ENCODE measurements at regions not wholly inside any gene's neighbourhood (a gene's known extent, or its start where the extent isn't known, plus 50 kb on each side); places are given as distances from the start of the nearest gene placed in this dataset.

- H3K4me3 ChIP-seq (ENCODE audit: low read depth, low read length), result no peak overlapping the region
- no peak for DNase-seq (ENCODE audit: low read depth)
- TF ChIP-seq CTCF (conservative IDR thresholded peaks at IDR 0.05; ENCODE audit: low read depth, low read length), result no peak
Measured at GRCh38 chr4:170256807-170257206, 167.1 kb upstream of the AADAT start.

GRCh38 chr4:170248576-170248975, 158.8 kb upstream of the AADAT start:
- no peak for TF ChIP-seq CTCF (conservative IDR thresholded peaks at IDR 0.05; ENCODE audit: low read depth, low read length)
- peak; percentile 38 for DNase-seq (ENCODE audit: low read depth)
- no peak overlapping the region for H3K4me3 ChIP-seq (ENCODE audit: low read depth, low read length)

GRCh38 chr4:170248029-170248428, 158.3 kb upstream of the AADAT start:
- peak; percentile 46 for DNase-seq (ENCODE audit: low read depth)
- H3K4me3 ChIP-seq (ENCODE audit: low read depth, low read length), result no peak overlapping the region
- TF ChIP-seq CTCF (conservative IDR thresholded peaks at IDR 0.05; ENCODE audit: low read depth, low read length), result no peak

- TF ChIP-seq CTCF (conservative IDR thresholded peaks at IDR 0.05; ENCODE audit: low read depth, low read length), result no peak
- DNase-seq (ENCODE audit: low read depth), result peak; percentile 10
- no peak overlapping the region for H3K4me3 ChIP-seq (ENCODE audit: low read depth, low read length)
Measured at GRCh38 chr4:170247596-170247995, 157.8 kb upstream of the AADAT start.

GRCh38 chr4:170243662-170244288, 154.0 kb upstream of the AADAT start:
- H3K4me3 ChIP-seq (ENCODE audit: low read depth, low read length), result no peak overlapping the region
- TF ChIP-seq CTCF (conservative IDR thresholded peaks at IDR 0.05; ENCODE audit: low read depth, low read length), result no peak
- peak; percentile 62 for DNase-seq (ENCODE audit: low read depth)

- H3K4me3 ChIP-seq (ENCODE audit: low read depth, low read length), result no peak overlapping the region
- DNase-seq (ENCODE audit: low read depth), result no peak
- TF ChIP-seq CTCF (conservative IDR thresholded peaks at IDR 0.05; ENCODE audit: low read depth, low read length), result no peak
Measured at GRCh38 chr4:170242471-170242870, 152.7 kb upstream of the AADAT start.

GRCh38 chr4:170234800-170235199, 145.0 kb upstream of the AADAT start:
- TF ChIP-seq CTCF (conservative IDR thresholded peaks at IDR 0.05; ENCODE audit: low read depth, low read length), result no peak
- H3K4me3 ChIP-seq (ENCODE audit: low read depth, low read length), result no peak overlapping the region
- no peak for DNase-seq (ENCODE audit: low read depth)
